Heart right ventricle (tissue), 16 donors: ENCODE measurements at regions not wholly inside any gene's neighbourhood (a gene's known extent, or its start where the extent isn't known, plus 50 kb on each side); places are given as distances from the start of the nearest gene placed in this dataset.

ENCODE experiments used
- ATAC-seq, 8 donors: fragments of 200-7000 bp; cut with Tn5 transposase; one replicate each; pipeline ENCODE4 v1.9.1; 2020; ENCODE audit warnings: mild to moderate bottlenecking in 8 of 8, moderate library complexity in 8 of 8, moderate number of reproducible peaks in 1 of 8
- DNase-seq, 2 donors: peaks; one replicate each; pipeline ENCODE4 v3.0.0-alpha.2; 2020
- H3K27ac ChIP-seq, 10 donors: fragments of 200-600 bp; sonication (generic) in 2 of 10; one replicate each; pipeline versions ENCODE4 v1.5.0 to v1.8.0; 2020 to 2022; ENCODE audit warnings: mild to moderate bottlenecking in 3 of 10
- H3K27me3 ChIP-seq, 7 donors: fragments of 200-600 bp; one replicate each; pipeline ENCODE4 v1.8.0; 2021 to 2022; ENCODE audit warnings: mild to moderate bottlenecking in 2 of 7
- H3K36me3 ChIP-seq, 9 donors: fragments of 200-600 bp; sonication (generic) in 1 of 9; one replicate each; pipeline versions ENCODE4 v1.5.0 to v1.8.0; 2020 to 2022; ENCODE audit warnings: mild to moderate bottlenecking in 2 of 9
- H3K4me1 ChIP-seq, 9 donors: fragments of 200-600 bp; sonication (generic) in 1 of 9; one replicate each; pipeline versions ENCODE4 v1.5.0 to v1.8.0; 2020 to 2022; ENCODE audit warnings: mild to moderate bottlenecking in 4 of 9
- H3K4me3 ChIP-seq, 10 donors: fragments of 200-600 bp; sonication (generic) in 2 of 10; one replicate each; pipeline versions ENCODE4 v1.5.0 to v1.8.0; 2020 to 2022; ENCODE audit warnings: mild to moderate bottlenecking in 7 of 10, moderate library complexity in 2 of 10
- H3K9me3 ChIP-seq, 11 donors: fragments of 200-600 bp in 10 of 11; sonication (generic) in 2 of 11; one replicate each; pipeline versions ENCODE4 v1.5.0 to v1.8.0; 2013 to 2022; ENCODE audit warnings: mild to moderate bottlenecking in 2 of 11, control low read depth in 1 of 11, moderate library complexity in 1 of 11
- CTCF ChIP-seq, 9 donors: fragments of 200-600 bp; sonication (generic) in 2 of 9; IDR thresholded peaks; one replicate each; pipeline versions ENCODE4 v1.5.0 to v1.8.0; 2021 to 2022; ENCODE audit warnings: antibody characterized with exemption in 9 of 9, mild to moderate bottlenecking in 5 of 9, moderate library complexity in 1 of 9
- WGBS, 2 donors: extraction: QIAGEN DNeasy Blood & Tissue Kit; methylation state at CpG; one replicate each; pipeline ENCODE4 v1.1.7; 2013; ENCODE audit warnings: inconsistent platforms in 1 of 2; 5-methylcytosine and 5-hydroxymethylcytosine counted together
- intact Hi-C, 10 donors: fragments of 100-400 bp; cut with DNase I; formaldehyde crosslinking; loops; one replicate each; pipeline versions ENCODE4 v1.11.1 to v1.14.2; 2022
- donor health status: Arrhythmogenic right ventricular cardiomyopathy.
- donor health status: ischemic (EF 13 %, LVEDD 7.1; RV severe dilation, severe dysfunction).
- donor health status: healthy with polysubstance abuse.
- donor health status: DM: no; HTN: yes; CAD: no.
- donor health status: DM: no; HTN: no; CAD: no.
- donor health status: ischemic (EF 25% LVEDD 6.9; RV normal size, moderate dysfunction).
- donor health status: ischemic (EF 25% LVEDD 5.7; RV mildly dilated, moderate dysfunction).
- donor health status: healthy.
- donor health status: DM: yes; HTN: yes; CAD: no.
- donor health status: Ischemic cardiomyopathy.
- donor health status: ischemic (EF 35%, LVEDD 5.7; RV mildly dilated, moderate dysfunction).
- donor health status: nonischemic (EF 11% LVEDD 7.7; RV severe dilation, severe dysfunction).
- donor health status: DM: yes; HTN: yes; CAD: no.
- donor health status: PGD.
- donor health status: ischemic (EF 29% LVEDD 5.4; RV normal size, mild dysfunction).
- donor health status: nonischemic (EF 23%, LVEDD 6.1; RV moderate dilation, normal function).

- no peak for ATAC-seq
- peaks cover 0 to 24% (median 0%) of the 10 kb centered on the region in 11 donors for H3K9me3 ChIP-seq
- no peaks in the 10 kb centered on the region for H3K27me3 ChIP-seq
- H3K36me3 ChIP-seq, result no peaks in the 10 kb centered on the region
- no peak for DNase-seq
- no peak for TF ChIP-seq CTCF (IDR thresholded peaks at IDR 0.05)
- WGBS, 2 donors, result 51 to 63% methylated on average over 3 of the region's 3 CpGs
- intact Hi-C loops, result no loop called here
- no peak overlapping the region for H3K27ac ChIP-seq
- H3K4me3 ChIP-seq, result no peak overlapping the region
- no peaks in the 10 kb centered on the region for H3K4me1 ChIP-seq
These were observed 885.6 kb upstream of the COX7C start for GRCh38 chr5:85732185-85732584.

DNA sequence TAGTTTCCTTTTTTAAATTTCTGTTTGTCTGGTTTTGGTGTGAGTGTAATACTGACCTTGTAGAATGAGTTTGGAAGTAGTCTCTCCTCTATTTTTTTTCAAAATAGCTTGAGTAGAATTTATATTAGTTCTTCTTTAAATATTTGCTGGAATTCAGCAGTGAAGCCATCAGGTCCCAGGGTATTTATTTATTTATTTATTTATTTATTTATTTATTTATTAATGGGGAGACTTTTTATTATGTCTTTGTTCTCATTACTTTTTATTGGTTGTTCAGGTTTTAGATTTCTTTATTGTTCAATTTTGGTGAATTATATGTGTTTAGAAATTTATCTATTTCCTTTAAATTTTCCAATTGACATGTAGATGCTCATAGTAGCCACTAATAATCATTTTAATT is 875.8 kb upstream of the COX7C start:
- ATAC-seq (no peak), DNase-seq (no peak)
- no peak for TF ChIP-seq CTCF (IDR thresholded peaks at IDR 0.05)
- peaks cover 0 to 11% (median 0%) of the 10 kb centered on the region in 11 donors for H3K9me3 ChIP-seq
- no peaks in the 10 kb centered on the region for H3K4me1 ChIP-seq
- no peak overlapping the region for H3K4me3 ChIP-seq
- no peaks in the 10 kb centered on the region for H3K27me3 ChIP-seq
- intact Hi-C loops, result no loop called here
- no peaks in the 10 kb centered on the region for H3K36me3 ChIP-seq
- H3K27ac ChIP-seq, result no peak overlapping the region

DNA sequence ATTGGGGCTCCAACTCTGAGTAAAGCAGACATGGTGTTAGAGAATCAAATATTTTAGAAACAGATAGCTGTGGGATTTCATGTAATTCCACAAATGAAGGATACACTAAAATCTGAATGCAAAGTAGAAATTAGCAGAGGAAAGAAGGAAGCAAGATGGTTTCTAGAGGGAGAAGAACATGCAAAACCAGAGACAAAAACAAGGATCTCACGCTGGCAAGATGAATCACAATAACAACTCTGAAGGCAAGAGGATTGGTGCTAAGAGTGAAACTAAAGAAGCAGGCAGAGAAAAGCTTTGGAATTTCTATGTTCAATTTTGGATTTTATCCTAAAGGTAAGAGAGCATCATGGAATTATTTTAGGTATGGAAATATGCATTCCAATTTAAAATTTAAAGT is 857.2 kb upstream of the COX7C start:
- no peak for TF ChIP-seq CTCF (IDR thresholded peaks at IDR 0.05)
- Histone ChIP-seq H3K27me3 (no peaks in the 10 kb centered on the region), H3K9me3 (peaks cover 0 to 17% (median 3%) of the 10 kb centered on the region in 11 donors), H3K36me3 (no peaks in the 10 kb centered on the region), H3K27ac (no peak overlapping the region), H3K4me1 (no peaks in the 10 kb centered on the region), H3K4me3 (no peak overlapping the region)
- 41 to 44% methylated on average over 1 of the region's 1 CpG for WGBS, 2 donors
- DNase-seq (no peak), ATAC-seq (no peak)
- intact Hi-C loops, result no loop called here

DNA sequence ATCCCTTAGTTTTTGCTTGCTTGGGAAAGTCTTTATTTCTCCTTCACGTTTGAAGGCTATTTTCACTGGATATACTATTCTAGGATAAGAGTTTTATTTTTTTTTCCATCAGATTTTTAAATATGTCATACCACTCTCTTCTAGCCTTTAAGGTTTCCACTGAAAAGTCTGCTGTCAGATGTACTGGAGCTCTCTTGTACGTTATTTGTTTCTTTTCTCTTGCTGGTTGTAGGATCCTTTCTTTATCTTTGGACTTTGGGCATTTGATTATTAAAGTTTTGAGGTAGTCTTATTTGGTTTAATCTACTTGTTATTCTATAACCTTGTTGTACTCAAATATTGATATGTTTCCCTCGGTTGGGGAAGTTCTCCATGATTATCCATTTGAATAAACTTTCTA is 848.4 kb upstream of the COX7C start:
- Histone ChIP-seq H3K36me3 (no peaks in the 10 kb centered on the region), H3K27me3 (no peaks in the 10 kb centered on the region), H3K4me3 (no peak overlapping the region), H3K27ac (no peak overlapping the region), H3K9me3 (peaks cover 0 to 58% (median 18%) of the 10 kb centered on the region in 11 donors), H3K4me1 (no peaks in the 10 kb centered on the region)
- ATAC-seq (no peak), DNase-seq (no peak)
- WGBS, 2 donors, result 61 to 75% methylated on average over 3 of the region's 3 CpGs
- no peak for TF ChIP-seq CTCF (IDR thresholded peaks at IDR 0.05)
- intact Hi-C loops, result no loop called here

GRCh38 chr5:85784746-85785145 is 833.0 kb upstream of the COX7C start:
- ATAC-seq (no peak), DNase-seq (no peak)
- WGBS, 2 donors, result 90 to 94% methylated on average over 2 of the region's 2 CpGs
- Histone ChIP-seq H3K4me3 (no peak overlapping the region), H3K27ac (no peak overlapping the region), H3K9me3 (no peaks in the 10 kb centered on the region), H3K27me3 (no peaks in the 10 kb centered on the region), H3K4me1 (no peaks in the 10 kb centered on the region), H3K36me3 (no peaks in the 10 kb centered on the region)
- no peak for TF ChIP-seq CTCF (IDR thresholded peaks at IDR 0.05)
- intact Hi-C loops, result no loop called here
